Activated naive CD8-positive, alpha-beta T cell treated with anti-CD3 and anti-CD28 coated beads, Interleukin-2, amount 50 U/mL, for 16 hours (primary cell): ENCODE measurements at regions not wholly inside any gene's neighbourhood (a gene's known extent, or its start where the extent isn't known, plus 50 kb on each side); places are given as distances from the start of the nearest gene placed in this dataset.
"Not testable (repeated sequence)": the region's sequence is repeated elsewhere in the genome, so short reads cannot be mapped to it uniquely, and the experiment has no call there.

Source experiments
- DNase-seq: peaks from one replicate; pipeline ENCODE4 v3.0.0-alpha.2; 2020; ENCODE audit warnings: low read depth, low spot score

DNA sequence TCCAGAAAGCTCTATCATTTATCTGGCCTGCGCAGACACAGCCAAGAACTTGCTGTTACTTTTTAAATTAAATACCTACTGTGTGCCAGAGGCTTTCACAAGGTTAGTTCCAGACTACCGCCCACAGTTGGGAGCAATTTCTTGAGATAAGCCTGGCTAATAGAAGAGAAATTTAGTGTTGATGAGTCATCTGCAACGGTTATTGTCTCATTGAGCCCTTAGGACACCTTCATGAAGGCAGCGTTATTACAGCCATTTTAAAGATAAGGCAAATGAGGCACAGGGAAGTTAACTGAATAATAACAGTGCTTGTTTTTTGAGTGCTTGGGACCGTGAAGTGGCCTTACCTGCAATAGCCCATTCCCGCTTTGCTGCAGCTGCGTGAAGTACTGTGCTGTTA is 292.9 kb upstream of the MSX2 start:
- no peak for DNase-seq

GRCh38 chr5:174433098-174433497 is 291.3 kb upstream of the MSX2 start:
- no peak for DNase-seq

DNA sequence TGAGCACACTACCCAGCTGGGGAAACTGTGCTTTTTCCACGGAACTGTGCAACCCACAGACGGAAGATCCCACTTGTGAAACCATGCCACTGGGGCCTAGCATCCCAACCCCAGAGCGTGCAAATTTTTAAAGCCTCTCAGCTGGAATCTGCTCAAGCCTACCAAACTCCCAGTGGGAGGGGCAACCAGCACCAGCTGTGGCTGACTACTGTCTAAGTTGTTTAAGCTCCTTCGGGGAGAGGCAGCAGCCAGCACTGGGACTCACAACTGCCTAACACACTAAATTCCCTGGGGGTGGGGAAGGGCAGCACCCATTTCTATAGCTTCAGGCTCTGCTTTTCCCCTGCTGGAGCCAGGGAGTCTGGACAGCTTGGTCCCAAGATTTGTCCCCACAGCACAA is 287.6 kb upstream of the MSX2 start:
- DNase-seq, result no peak

- DNase-seq, result no peak
Observed at GRCh38 chr5:174444479-174445188, 279.7 kb upstream of the MSX2 start.

DNA sequence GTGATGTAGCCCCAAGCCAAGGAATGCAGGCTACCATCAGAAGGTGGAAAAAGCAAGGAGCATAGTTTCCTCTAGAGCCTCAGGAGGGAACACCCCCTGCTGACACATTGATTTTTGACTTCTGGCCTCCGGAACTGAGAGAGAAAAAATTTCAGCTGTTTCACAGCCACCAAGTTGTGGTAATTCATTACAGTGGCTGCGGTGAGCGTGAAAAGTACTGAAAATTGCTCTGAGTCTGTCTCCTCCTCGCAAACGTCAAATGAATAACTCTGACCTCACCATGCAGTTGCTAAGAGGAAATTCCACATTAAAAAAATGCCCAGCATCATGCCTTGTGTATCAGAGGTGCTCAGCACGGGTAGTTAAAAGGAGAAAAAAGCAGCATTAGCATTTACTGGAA is 277.9 kb upstream of the MSX2 start:
- no peak for DNase-seq

DNA sequence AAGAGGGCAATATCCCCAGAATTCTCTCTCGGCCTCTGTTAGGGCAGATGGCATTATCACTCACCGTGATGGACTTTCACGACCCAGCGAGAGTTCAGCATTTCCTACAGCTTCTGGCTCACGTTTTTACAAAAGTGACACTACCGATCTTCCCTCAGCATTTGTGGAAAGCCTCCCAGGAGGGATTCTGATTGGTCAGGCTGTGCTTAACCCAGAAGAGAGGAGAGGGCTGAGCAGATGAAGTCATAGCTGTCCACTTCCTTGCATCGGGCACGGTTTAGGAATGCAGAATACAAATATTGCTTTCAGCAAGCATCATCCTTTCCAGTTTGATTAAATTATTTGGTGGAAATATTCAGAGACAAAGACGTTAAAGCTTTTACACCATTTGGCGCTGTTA is 277.4 kb upstream of the MSX2 start:
- DNase-seq, result no peak

- DNase-seq, result no peak
Observed at GRCh38 chr5:174448041-174448440, 276.3 kb upstream of the MSX2 start.

DNA sequence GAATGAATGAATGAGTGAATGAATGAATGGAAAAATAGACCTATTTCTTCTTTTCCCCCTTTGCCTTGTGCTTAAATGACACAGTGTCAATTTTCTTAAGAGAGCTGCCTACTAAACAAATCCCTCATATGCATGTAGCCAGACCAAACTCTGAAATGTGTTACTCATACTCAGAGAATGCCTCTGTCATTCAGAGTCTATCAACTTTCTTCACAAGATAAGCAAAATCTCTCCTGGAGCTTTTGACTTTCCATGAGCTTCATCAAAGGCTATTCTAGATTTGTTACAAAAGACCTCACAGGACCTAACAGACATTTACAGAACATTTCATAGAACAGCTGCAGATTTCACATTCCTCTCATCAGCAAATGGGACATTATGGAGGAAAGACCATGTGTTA is 275.7 kb upstream of the MSX2 start:
- DNase-seq, result no peak

- no peak for DNase-seq
Observed at GRCh38 chr5:174453690-174454089, 270.7 kb upstream of the MSX2 start.

DNA sequence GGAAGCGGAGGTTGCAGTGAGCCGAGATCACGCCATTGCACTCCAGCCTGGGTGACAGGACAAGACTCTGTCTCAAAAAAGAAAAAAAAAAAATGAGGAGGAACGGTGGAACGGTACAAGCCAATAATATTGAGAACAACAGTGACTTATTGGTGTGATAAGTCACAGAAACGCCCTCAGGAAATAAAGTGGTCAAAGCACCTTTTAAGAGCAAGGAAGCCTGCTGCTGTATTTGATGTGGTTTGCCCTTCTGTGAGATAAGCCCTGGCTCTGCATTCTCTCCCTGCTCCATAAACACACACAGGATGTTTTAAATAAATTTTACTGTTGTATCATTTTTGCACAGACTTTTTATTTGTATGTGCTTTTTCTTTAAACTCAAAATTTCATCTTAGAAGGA is 269.9 kb upstream of the MSX2 start:
- no peak for DNase-seq

GRCh38 chr5:174454890-174455289 is 269.5 kb upstream of the MSX2 start:
- DNase-seq, result no peak

DNA sequence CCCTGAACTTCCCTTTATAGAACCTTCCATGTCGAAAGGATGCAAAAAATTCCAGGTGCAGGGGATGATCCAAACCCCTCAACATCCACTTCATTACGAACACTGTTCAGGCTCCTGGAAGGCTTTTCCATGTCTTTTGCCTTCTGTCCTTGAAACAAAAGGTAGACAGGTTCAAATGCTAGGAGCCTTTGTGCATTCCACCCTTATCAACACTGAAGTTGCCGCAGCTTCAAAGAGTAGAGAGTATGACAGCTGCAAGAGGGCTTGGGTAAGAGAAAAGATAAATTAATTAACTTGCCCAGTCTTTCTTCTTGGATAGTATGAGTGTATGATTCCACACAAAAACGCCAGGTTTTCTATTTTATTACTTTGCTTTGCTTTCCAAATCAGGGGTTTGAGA is 269.1 kb upstream of the MSX2 start:
- DNase-seq, result no peak

DNA sequence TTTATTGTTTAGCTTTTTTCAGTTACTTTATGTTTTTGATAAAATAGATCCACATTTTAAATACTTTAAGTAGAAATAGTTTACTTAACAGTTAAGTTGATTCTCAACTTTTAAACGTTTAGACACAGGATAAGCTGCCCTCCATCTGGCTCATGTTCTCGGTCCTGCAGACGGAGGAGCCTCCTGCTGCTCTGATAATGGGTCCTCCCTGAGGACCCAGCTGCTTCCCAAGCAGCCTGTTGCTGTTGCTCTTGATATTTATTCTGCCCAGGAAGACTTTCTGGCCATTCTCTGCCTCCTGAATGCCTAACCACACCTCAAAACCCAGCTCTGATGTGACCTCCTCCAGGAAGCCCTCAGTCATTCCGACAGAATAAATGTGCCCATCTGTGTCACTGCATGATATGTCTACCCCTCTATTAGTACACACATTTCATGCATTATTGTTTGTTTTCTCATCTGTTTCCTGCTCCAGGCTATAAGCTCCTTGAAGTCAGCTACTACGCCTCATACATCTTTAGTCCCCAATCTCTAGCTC is 267.2 kb upstream of the MSX2 start:
- no peak for DNase-seq

GRCh38 chr5:174459071-174459702 is 265.2 kb upstream of the MSX2 start:
- no peak for DNase-seq

- no peak for DNase-seq
Observed at GRCh38 chr5:174459832-174460448, 264.4 kb upstream of the MSX2 start.

- no peak for DNase-seq
Observed at GRCh38 chr5:174462129-174462528, 262.3 kb upstream of the MSX2 start.

- no peak for DNase-seq
Observed at GRCh38 chr5:174464504-174465165, 259.7 kb upstream of the MSX2 start.

GRCh38 chr5:174471528-174471927 is 252.9 kb upstream of the MSX2 start:
- DNase-seq, result not testable (repeated sequence)

DNA sequence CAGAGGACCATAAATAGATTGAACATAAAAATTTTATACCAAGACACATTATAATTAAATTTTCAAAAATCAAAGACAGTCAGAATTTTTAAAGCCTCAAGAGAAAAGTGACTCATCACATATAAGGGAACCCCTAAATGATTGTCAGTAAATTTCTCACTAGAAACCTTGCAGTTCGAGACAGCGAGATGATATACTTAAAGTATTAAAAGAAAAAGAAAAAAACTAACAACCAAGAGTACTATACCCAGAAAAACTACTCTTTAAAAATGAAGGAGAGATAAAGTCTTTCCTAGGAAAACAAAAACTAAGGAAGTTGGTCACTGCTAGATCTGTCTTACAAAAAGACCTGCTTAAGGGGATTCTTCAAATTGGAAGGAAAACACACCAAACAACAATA is 251.4 kb upstream of the MSX2 start:
- DNase-seq, result no peak

- not testable (repeated sequence) for DNase-seq
Observed at GRCh38 chr5:174476001-174476400, 248.4 kb upstream of the MSX2 start.

DNA sequence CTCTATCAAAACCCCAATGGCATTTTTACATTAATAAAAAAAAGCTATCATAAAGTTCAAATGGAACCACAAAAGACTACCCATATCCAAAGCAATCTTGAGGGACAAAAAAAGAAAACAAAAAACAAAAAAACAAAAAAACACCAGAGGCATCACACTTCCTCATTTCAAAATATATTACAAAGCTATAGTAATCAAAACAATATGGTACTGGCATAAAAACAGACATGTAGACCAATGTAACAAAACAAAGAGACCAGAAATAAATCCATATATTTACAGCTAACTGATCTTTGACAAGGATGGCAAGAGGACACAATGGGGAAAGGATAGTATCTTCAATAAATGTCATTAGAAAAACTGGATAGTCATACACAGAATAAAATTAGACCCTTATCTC is 245.1 kb upstream of the MSX2 start:
- no peak for DNase-seq

- no peak for DNase-seq
Observed at GRCh38 chr5:174481737-174482136, 242.6 kb upstream of the MSX2 start.
